ENCODE measurements at regions not wholly inside any gene's neighbourhood (a gene's known extent, or its start where the extent isn't known, plus 50 kb on each side); places are given as distances from the start of the nearest gene placed in this dataset.

DNA sequence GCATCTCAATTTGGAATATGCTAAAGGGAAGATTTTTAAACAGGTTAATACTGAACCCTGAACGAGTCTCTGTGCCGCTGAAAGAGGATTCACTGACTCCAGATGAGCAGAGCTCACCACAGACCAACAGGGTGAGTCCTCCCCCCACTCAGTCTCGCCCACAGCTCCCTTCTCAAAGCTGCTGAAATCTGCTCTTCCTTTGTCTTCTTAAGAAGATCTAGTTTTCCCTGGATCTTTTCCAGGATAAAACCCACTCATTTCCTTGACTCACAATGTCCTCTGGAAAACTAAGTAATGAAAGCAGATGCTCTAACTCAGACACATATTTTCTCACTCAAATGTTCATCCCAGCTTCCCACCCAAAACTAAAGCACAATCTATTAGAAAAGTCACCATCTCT lies 447.0 kb upstream of the PKN2 start:
- WGBS, 2 donors (ENCODE audit: extremely low coverage in 2 of 2, insufficient read length in 2 of 2, insufficient replicate concordance in 1 of 2), result no CpG with 5 or more reads among the region's 3 CpGs
- DNase-seq (ENCODE audit: low spot score), result no peak
- Histone ChIP-seq H3K18ac (ENCODE audit: low read length) (no peak overlapping the region), H3K4me2 (ENCODE audit: insufficient read depth, low read length, poor library complexity, severe bottlenecking) (no peak overlapping the region), H3K4me1 (ENCODE audit: control insufficient read depth in 2 of 2, insufficient read depth in 1 of 2, low read depth in 1 of 2, low read length in 2 of 2) (no peaks in the 10 kb centered on the region), H3K79me1 (ENCODE audit: low read depth, low read length) (no peaks in the 10 kb centered on the region), H2BK120ac (ENCODE audit: low read depth, low read length) (no peak overlapping the region), H3K23ac (ENCODE audit: low read depth, low read length, poor library complexity) (no peak overlapping the region), H2BK12ac (ENCODE audit: low read length) (no peak overlapping the region), H3K4me3 (ENCODE audit: low read length in 2 of 2) (no peak overlapping the region), H3K27me3 (ENCODE audit: control insufficient read depth in 3 of 3, insufficient read depth in 3 of 3, low read depth in 1 of 3, low read length in 3 of 3) (no peaks in the 10 kb centered on the region), H3K4ac (ENCODE audit: low read length) (no peak overlapping the region), H4K91ac (ENCODE audit: low read depth, low read length, poor library complexity) (no peak overlapping the region), H2BK15ac (ENCODE audit: low read length) (no peak overlapping the region), H3K36me3 (replicated peaks in 1 of 2; ENCODE audit: control insufficient read depth in 2 of 2, insufficient read depth in 2 of 2, low read length in 2 of 2) (no peaks in the 10 kb centered on the region), H3K14ac (ENCODE audit: low read length) (no peak overlapping the region), H4K8ac (ENCODE audit: low read depth, low read length) (no peak overlapping the region), H2AFZ (ENCODE audit: low read length) (no peak overlapping the region), H3K9ac (ENCODE audit: low read depth, low read length, poor library complexity) (no peak overlapping the region), H2AK5ac (ENCODE audit: low read depth, low read length) (no peak overlapping the region), H3K9me3 (replicated peaks in 1 of 2; ENCODE audit: control insufficient read depth in 2 of 2, insufficient read depth in 1 of 2, low read depth in 1 of 2, low read length in 2 of 2) (no peaks in the 10 kb centered on the region), H2BK5ac (ENCODE audit: low read length) (no peak overlapping the region), H3K27ac (replicated peaks; ENCODE audit: low read length) (no peak overlapping the region)

DNA sequence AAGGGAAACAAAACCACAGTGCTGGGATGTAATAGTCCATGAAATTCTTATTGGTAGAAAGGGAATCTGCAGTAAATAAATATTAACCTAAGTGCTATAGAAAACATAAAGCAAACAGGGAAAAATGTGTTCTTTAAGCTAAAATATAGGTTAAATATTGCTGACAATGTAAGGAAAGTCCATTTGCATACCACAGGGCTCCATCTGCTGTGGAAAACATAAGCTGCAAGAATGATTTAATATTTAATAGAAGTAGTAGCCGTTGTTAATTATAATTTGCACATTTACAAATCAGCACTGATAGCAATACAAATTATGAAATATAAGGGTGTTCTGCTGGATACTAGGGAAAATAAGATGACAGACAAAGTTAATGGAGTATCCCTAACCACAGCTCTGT lies 444.9 kb upstream of the PKN2 start:
- no peak overlapping the region for H3K4me3 ChIP-seq (ENCODE audit: low read length in 2 of 2)
- H2BK15ac ChIP-seq (ENCODE audit: low read length), result no peak overlapping the region
- H3K4me2 ChIP-seq (ENCODE audit: insufficient read depth, low read length, poor library complexity, severe bottlenecking), result no peak overlapping the region
- no peak overlapping the region for H3K14ac ChIP-seq (ENCODE audit: low read length)
- H2BK5ac ChIP-seq (ENCODE audit: low read length), result no peak overlapping the region
- H3K18ac ChIP-seq (ENCODE audit: low read length), result no peak overlapping the region
- H3K4ac ChIP-seq (ENCODE audit: low read length), result no peak overlapping the region
- no peak overlapping the region for H2AK5ac ChIP-seq (ENCODE audit: low read depth, low read length)
- H2AFZ ChIP-seq (ENCODE audit: low read length), result no peak overlapping the region
- H3K9ac ChIP-seq (ENCODE audit: low read depth, low read length, poor library complexity), result no peak overlapping the region
- WGBS, 2 donors (ENCODE audit: extremely low coverage in 2 of 2, insufficient read length in 2 of 2, insufficient replicate concordance in 1 of 2), result no CpG with 5 or more reads among the region's 1 CpG
- no peak overlapping the region for H4K8ac ChIP-seq (ENCODE audit: low read depth, low read length)
- H3K27ac ChIP-seq (replicated peaks; ENCODE audit: low read length), result no peak overlapping the region
- no peaks in the 10 kb centered on the region for H3K79me1 ChIP-seq (ENCODE audit: low read depth, low read length)
- H3K36me3 ChIP-seq (replicated peaks in 1 of 2; ENCODE audit: control insufficient read depth in 2 of 2, insufficient read depth in 2 of 2, low read length in 2 of 2), result no peaks in the 10 kb centered on the region
- H2BK12ac ChIP-seq (ENCODE audit: low read length), result no peak overlapping the region
- no peak overlapping the region for H2BK120ac ChIP-seq (ENCODE audit: low read depth, low read length)
- no peak overlapping the region for H3K23ac ChIP-seq (ENCODE audit: low read depth, low read length, poor library complexity)
- no peak for DNase-seq (ENCODE audit: low spot score)
- H3K27me3 ChIP-seq (ENCODE audit: control insufficient read depth in 3 of 3, insufficient read depth in 3 of 3, low read depth in 1 of 3, low read length in 3 of 3), result no peaks in the 10 kb centered on the region
- no peak overlapping the region for H4K91ac ChIP-seq (ENCODE audit: low read depth, low read length, poor library complexity)
- no peaks in the 10 kb centered on the region for H3K4me1 ChIP-seq (ENCODE audit: control insufficient read depth in 2 of 2, insufficient read depth in 1 of 2, low read depth in 1 of 2, low read length in 2 of 2)
- no peaks in the 10 kb centered on the region for H3K9me3 ChIP-seq (replicated peaks in 1 of 2; ENCODE audit: control insufficient read depth in 2 of 2, insufficient read depth in 1 of 2, low read depth in 1 of 2, low read length in 2 of 2)

DNA sequence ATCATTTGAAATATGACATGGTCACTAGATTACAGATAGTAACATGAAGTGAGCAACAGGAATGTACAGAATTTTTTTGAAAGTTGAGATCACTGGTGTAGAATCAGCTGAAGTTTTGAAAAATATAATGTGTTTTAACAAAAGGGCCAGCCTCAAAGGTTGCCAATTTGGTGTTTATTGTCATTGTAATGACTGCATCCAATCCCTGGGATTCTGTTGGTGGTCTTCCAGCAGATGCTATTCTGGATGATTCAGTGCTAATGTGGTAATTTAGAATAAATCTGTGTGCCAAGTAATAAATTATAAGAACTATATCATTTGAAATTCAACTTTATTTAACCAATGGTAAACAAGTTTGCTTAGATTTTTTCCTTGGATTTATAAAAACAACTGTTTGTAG lies 436.4 kb upstream of the PKN2 start:
- Histone ChIP-seq H2AFZ (ENCODE audit: low read length) (no peak overlapping the region), H3K18ac (ENCODE audit: low read length) (no peak overlapping the region), H3K9ac (ENCODE audit: low read depth, low read length, poor library complexity) (no peak overlapping the region), H2BK5ac (ENCODE audit: low read length) (no peak overlapping the region), H3K14ac (ENCODE audit: low read length) (no peak overlapping the region), H3K4me3 (ENCODE audit: low read length in 2 of 2) (no peak overlapping the region), H3K4me2 (ENCODE audit: insufficient read depth, low read length, poor library complexity, severe bottlenecking) (no peak overlapping the region), H4K8ac (ENCODE audit: low read depth, low read length) (no peak overlapping the region), H2BK12ac (ENCODE audit: low read length) (no peak overlapping the region), H4K91ac (ENCODE audit: low read depth, low read length, poor library complexity) (no peak overlapping the region), H3K79me1 (ENCODE audit: low read depth, low read length) (no peaks in the 10 kb centered on the region), H3K4me1 (ENCODE audit: control insufficient read depth in 2 of 2, insufficient read depth in 1 of 2, low read depth in 1 of 2, low read length in 2 of 2) (no peaks in the 10 kb centered on the region), H2BK15ac (ENCODE audit: low read length) (no peak overlapping the region), H3K27ac (replicated peaks; ENCODE audit: low read length) (no peak overlapping the region), H3K9me3 (replicated peaks in 1 of 2; ENCODE audit: control insufficient read depth in 2 of 2, insufficient read depth in 1 of 2, low read depth in 1 of 2, low read length in 2 of 2) (no peaks in the 10 kb centered on the region), H3K36me3 (replicated peaks in 1 of 2; ENCODE audit: control insufficient read depth in 2 of 2, insufficient read depth in 2 of 2, low read length in 2 of 2) (no peaks in the 10 kb centered on the region), H3K23ac (ENCODE audit: low read depth, low read length, poor library complexity) (no peak overlapping the region), H2AK5ac (ENCODE audit: low read depth, low read length) (no peak overlapping the region), H2BK120ac (ENCODE audit: low read depth, low read length) (no peak overlapping the region), H3K4ac (ENCODE audit: low read length) (no peak overlapping the region), H3K27me3 (ENCODE audit: control insufficient read depth in 3 of 3, insufficient read depth in 3 of 3, low read depth in 1 of 3, low read length in 3 of 3) (no peaks in the 10 kb centered on the region)
- DNase-seq (ENCODE audit: low spot score), result no peak

DNA sequence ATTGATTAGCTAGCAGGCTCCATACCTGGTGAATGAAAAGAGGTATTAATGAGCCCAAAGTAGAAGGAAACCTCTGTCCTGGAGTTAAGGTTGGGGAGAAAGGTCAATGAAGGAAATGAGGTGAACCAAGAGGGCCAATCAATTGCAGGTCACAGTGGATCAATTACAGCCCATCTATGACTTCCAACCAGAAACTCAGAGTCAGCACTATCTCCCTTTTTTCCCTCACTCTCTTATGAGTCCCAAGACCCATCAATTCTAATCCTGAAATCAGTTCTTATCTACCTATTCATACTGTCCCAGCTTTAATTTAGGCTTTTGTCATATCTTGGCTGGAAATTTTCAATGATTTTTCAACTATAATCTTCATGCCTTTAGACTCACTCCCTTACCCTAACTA lies 433.2 kb upstream of the PKN2 start:
- H3K27ac ChIP-seq (replicated peaks; ENCODE audit: low read length), result no peak overlapping the region
- no peak overlapping the region for H3K4me2 ChIP-seq (ENCODE audit: insufficient read depth, low read length, poor library complexity, severe bottlenecking)
- DNase-seq (ENCODE audit: low spot score), result no peak
- H3K14ac ChIP-seq (ENCODE audit: low read length), result no peak overlapping the region
- no peak overlapping the region for H2BK120ac ChIP-seq (ENCODE audit: low read depth, low read length)
- no peak overlapping the region for H2BK5ac ChIP-seq (ENCODE audit: low read length)
- H2AFZ ChIP-seq (ENCODE audit: low read length), result no peak overlapping the region
- H3K23ac ChIP-seq (ENCODE audit: low read depth, low read length, poor library complexity), result no peak overlapping the region
- no peak overlapping the region for H2AK5ac ChIP-seq (ENCODE audit: low read depth, low read length)
- H3K4ac ChIP-seq (ENCODE audit: low read length), result no peak overlapping the region
- no peaks in the 10 kb centered on the region for H3K9me3 ChIP-seq (replicated peaks in 1 of 2; ENCODE audit: control insufficient read depth in 2 of 2, insufficient read depth in 1 of 2, low read depth in 1 of 2, low read length in 2 of 2)
- H3K4me3 ChIP-seq (ENCODE audit: low read length in 2 of 2), result no peak overlapping the region
- no peaks in the 10 kb centered on the region for H3K4me1 ChIP-seq (ENCODE audit: control insufficient read depth in 2 of 2, insufficient read depth in 1 of 2, low read depth in 1 of 2, low read length in 2 of 2)
- H4K91ac ChIP-seq (ENCODE audit: low read depth, low read length, poor library complexity), result no peak overlapping the region
- H3K18ac ChIP-seq (ENCODE audit: low read length), result no peak overlapping the region
- no peak overlapping the region for H4K8ac ChIP-seq (ENCODE audit: low read depth, low read length)
- no peaks in the 10 kb centered on the region for H3K27me3 ChIP-seq (ENCODE audit: control insufficient read depth in 3 of 3, insufficient read depth in 3 of 3, low read depth in 1 of 3, low read length in 3 of 3)
- H3K79me1 ChIP-seq (ENCODE audit: low read depth, low read length), result no peaks in the 10 kb centered on the region
- H3K36me3 ChIP-seq (replicated peaks in 1 of 2; ENCODE audit: control insufficient read depth in 2 of 2, insufficient read depth in 2 of 2, low read length in 2 of 2), result no peaks in the 10 kb centered on the region
- no peak overlapping the region for H3K9ac ChIP-seq (ENCODE audit: low read depth, low read length, poor library complexity)
- no peak overlapping the region for H2BK15ac ChIP-seq (ENCODE audit: low read length)
- H2BK12ac ChIP-seq (ENCODE audit: low read length), result no peak overlapping the region
